ENCODE measurements at regions not wholly inside any gene's neighbourhood (a gene's known extent, or its start where the extent isn't known, plus 50 kb on each side); places are given as distances from the start of the nearest gene placed in this dataset.

GRCh38 chr2:74739129-74739528 lies 85.1 kb downstream of the SEMA4F start:
- H3K4me1 ChIP-seq = peaks cover 0 to 19% (median 13%) of the 10 kb centered on the region in 4 donors
- DNase-seq = no peak
- no peaks in the 10 kb centered on the region for H3K36me3 ChIP-seq
- intact Hi-C loops (cut with DNase I; ENCODE audit: low total_unique reads) = no loop called here
- H3K4me3 ChIP-seq = no peak overlapping the region
- H3K27me3 ChIP-seq = no peaks in the 10 kb centered on the region
- H3K9me3 ChIP-seq = peaks cover 0 to 11% (median 0%) of the 10 kb centered on the region in 4 donors
- TF ChIP-seq POLR2A (IDR thresholded peaks at IDR 0.05) = no peak
- no peak overlapping the region for H3K27ac ChIP-seq

- Histone ChIP-seq H3K27ac (no peak overlapping the region), H3K36me3 (no peaks in the 10 kb centered on the region), H3K4me1 (peaks cover 0 to 19% (median 13%) of the 10 kb centered on the region in 4 donors), H3K4me3 (no peak overlapping the region), H3K9me3 (peaks cover 0 to 11% (median 0%) of the 10 kb centered on the region in 4 donors), H3K27me3 (no peaks in the 10 kb centered on the region)
- intact Hi-C loops (cut with DNase I; ENCODE audit: low total_unique reads) = no loop called here
- DNase-seq = no peak
- no peak for TF ChIP-seq EP300 (IDR thresholded peaks at IDR 0.05)
- TF ChIP-seq POLR2A (IDR thresholded peaks at IDR 0.05) = no peak
- no peak for TF ChIP-seq CTCF (IDR thresholded peaks at IDR 0.05)
- TF ChIP-seq POLR2AphosphoS5 (IDR thresholded peaks at IDR 0.05) = no peak
- WGBS, 5 donors = 78 to 95% (median 89%) methylated on average over 4 of the region's 4 CpGs
Measured at GRCh38 chr2:74739733-74740241, 85.7 kb downstream of the SEMA4F start.

- Histone ChIP-seq H3K36me3 (no peaks in the 10 kb centered on the region), H3K4me1 (peaks cover 0 to 19% (median 13%) of the 10 kb centered on the region in 4 donors), H3K27me3 (no peaks in the 10 kb centered on the region), H3K4me3 (no peak overlapping the region), H3K9me3 (peaks cover 0 to 11% (median 0%) of the 10 kb centered on the region in 4 donors), H3K27ac (peak overlapping the region in 2 of 5 donors; percentile 54 to 59)
- no peak for DNase-seq
- intact Hi-C loops (cut with DNase I; ENCODE audit: low total_unique reads) = no loop called here
- WGBS, 5 donors = 16 to 36% (median 31%) methylated on average over 3 of the region's 3 CpGs
- no peak for TF ChIP-seq EP300 (IDR thresholded peaks at IDR 0.05)
Measured at GRCh38 chr2:74740395-74740740, 86.3 kb downstream of the SEMA4F start.

- TF ChIP-seq CTCF (IDR thresholded peaks at IDR 0.05) (no peak), POLR2AphosphoS5 (IDR thresholded peaks at IDR 0.05) (peak in 1 of 3 donors; percentile 88)
- intact Hi-C loops (cut with DNase I; ENCODE audit: low total_unique reads) = no loop called here
- H3K36me3 ChIP-seq = no peaks in the 10 kb centered on the region
- H3K4me1 ChIP-seq = peaks cover 0 to 19% (median 13%) of the 10 kb centered on the region in 4 donors
- H3K9me3 ChIP-seq = peaks cover 0 to 11% (median 0%) of the 10 kb centered on the region in 4 donors
- 15 to 31% (median 25%) methylated on average over 11 to 13 of the region's 13 CpGs for WGBS, 5 donors
- peak overlapping the region; percentile 26 to 62 (median 54) for H3K27ac ChIP-seq
- DNase-seq = peak; percentile 79 to 94
- H3K27me3 ChIP-seq = no peaks in the 10 kb centered on the region
- H3K4me3 ChIP-seq = no peak overlapping the region
Measured at GRCh38 chr2:74740741-74741431, 86.8 kb downstream of the SEMA4F start.

GRCh38 chr2:74741629-74742028 lies 87.6 kb downstream of the SEMA4F start:
- no peak for DNase-seq
- H3K9me3 ChIP-seq = peaks cover 0 to 8% (median 0%) of the 10 kb centered on the region in 4 donors
- peak overlapping the region in 3 of 5 donors; percentile 49 to 62 (median 59) for H3K27ac ChIP-seq
- no peak overlapping the region for H3K4me3 ChIP-seq
- H3K4me1 ChIP-seq = peaks cover 0 to 19% (median 13%) of the 10 kb centered on the region in 4 donors
- intact Hi-C loops (cut with DNase I; ENCODE audit: low total_unique reads) = no loop called here
- TF ChIP-seq POLR2AphosphoS5 (IDR thresholded peaks at IDR 0.05) (no peak), POLR2A (IDR thresholded peaks at IDR 0.05) (no peak), CTCF (IDR thresholded peaks at IDR 0.05) (no peak), EP300 (IDR thresholded peaks at IDR 0.05) (no peak)
- WGBS, 5 donors = 55 to 80% (median 76%) methylated on average over 2 of the region's 2 CpGs
- no peaks in the 10 kb centered on the region for H3K36me3 ChIP-seq
- H3K27me3 ChIP-seq = no peaks in the 10 kb centered on the region

All from stomach (tissue), 8 donors.